HG03378 (cell line): ENCODE measurements at regions not wholly inside any gene's neighbourhood (a gene's known extent, or its start where the extent isn't known, plus 50 kb on each side); places are given as distances from the start of the nearest gene placed in this dataset.

Source experiments
- ATAC-seq: cut with Tn5 transposase; IDR thresholded peaks from one replicate; pipeline ENCODE4 v1.9.1; 2021; ENCODE audit warnings: mild to moderate bottlenecking, moderate library complexity; ENCODE audit not compliant: unreplicated experiment

- no peak for ATAC-seq
Measured at GRCh38 chr4:53779025-53779424, 187.7 kb upstream of the LNX1 start.

GRCh38 chr4:53778155-53778554 is 186.9 kb upstream of the LNX1 start:
- ATAC-seq = no peak

GRCh38 chr4:53777244-53777984 is 186.1 kb upstream of the LNX1 start:
- ATAC-seq = no peak

GRCh38 chr4:53776141-53776540 is 184.9 kb upstream of the LNX1 start:
- no peak for ATAC-seq

GRCh38 chr4:53775381-53775780 is 184.1 kb upstream of the LNX1 start:
- no peak for ATAC-seq

GRCh38 chr4:53771326-53771725 is 180.0 kb upstream of the LNX1 start:
- no peak for ATAC-seq

- no peak for ATAC-seq
Measured at GRCh38 chr4:53767482-53767881, 176.2 kb upstream of the LNX1 start.

- no peak for ATAC-seq
Measured at GRCh38 chr4:53764761-53765490, 173.6 kb upstream of the LNX1 start.

GRCh38 chr4:53763813-53764597 is 172.7 kb upstream of the LNX1 start:
- ATAC-seq = no peak

- no peak for ATAC-seq
Measured at GRCh38 chr4:53755656-53756055, 164.4 kb upstream of the LNX1 start.

GRCh38 chr4:53752124-53752523 is 160.8 kb upstream of the LNX1 start:
- ATAC-seq = no peak

- ATAC-seq = peak; percentile 97
Measured at GRCh38 chr4:53748328-53748772, 157.1 kb upstream of the LNX1 start.

GRCh38 chr4:53747401-53747800 is 156.1 kb upstream of the LNX1 start:
- ATAC-seq = no peak

- no peak for ATAC-seq
Measured at GRCh38 chr4:53744446-53745160, 153.3 kb upstream of the LNX1 start.

GRCh38 chr4:53734584-53735353 is 143.5 kb upstream of the LNX1 start:
- no peak for ATAC-seq

- ATAC-seq = no peak
Measured at GRCh38 chr4:53734182-53734581, 142.9 kb upstream of the LNX1 start.

GRCh38 chr4:53732661-53733060 is 141.4 kb upstream of the LNX1 start:
- no peak for ATAC-seq

GRCh38 chr4:53730031-53730805 is 138.9 kb upstream of the LNX1 start:
- no peak for ATAC-seq

GRCh38 chr4:53722110-53722509 is 130.8 kb upstream of the LNX1 start:
- ATAC-seq = no peak
